Retinal pigment epithelial cell (primary cell): ENCODE measurements at regions not wholly inside any gene's neighbourhood (a gene's known extent, or its start where the extent isn't known, plus 50 kb on each side); places are given as distances from the start of the nearest gene placed in this dataset.

ENCODE experiments used
- DNase-seq: peaks from one replicate; pipeline ENCODE4 v3.0.0-alpha.2; 2010; ENCODE audit warnings: low read depth
- H3K4me3 ChIP-seq: 2 replicates; pipeline ENCODE4 v1.5.1; 2011; ENCODE audit warnings: mild to moderate bottlenecking, low read length, control low read depth, moderate library complexity
- CTCF ChIP-seq: conservative IDR thresholded peaks from 2 replicates; pipeline ENCODE4 v1.5.1; 2011; ENCODE audit warnings: low read depth, low read length, control low read depth, inconsistent platforms

GRCh38 chr1:10935724-10936123 is 76.7 kb upstream of the TARDBP start:
- DNase-seq, result no peak
- no peak overlapping the region for H3K4me3 ChIP-seq
- TF ChIP-seq CTCF, result no peak

GRCh38 chr1:10936998-10937901 is 75.2 kb upstream of the TARDBP start:
- no peak for TF ChIP-seq CTCF
- no peak for DNase-seq
- H3K4me3 ChIP-seq, result no peak overlapping the region

- no peak overlapping the region for H3K4me3 ChIP-seq
- no peak for TF ChIP-seq CTCF
- DNase-seq, result no peak
These were observed 73.6 kb upstream of the TARDBP start for GRCh38 chr1:10938741-10939417.

- H3K4me3 ChIP-seq, result no peak overlapping the region
- TF ChIP-seq CTCF, result no peak
These were observed 72.6 kb upstream of the TARDBP start for GRCh38 chr1:10939654-10940450.

GRCh38 chr1:10940451-10940804 is 72.0 kb upstream of the TARDBP start:
- no peak for TF ChIP-seq CTCF
- H3K4me3 ChIP-seq, result no peak overlapping the region
- DNase-seq, result no peak

More at GRCh38 chr1:10939654-10940450, 72.6 kb upstream of the TARDBP start:
- DNase-seq, result no peak

- no peak overlapping the region for H3K4me3 ChIP-seq
- TF ChIP-seq CTCF, result no peak
- no peak for DNase-seq
These were observed 71.6 kb upstream of the TARDBP start for GRCh38 chr1:10940838-10941237.
